ENCODE measurements at regions not wholly inside any gene's neighbourhood (a gene's known extent, or its start where the extent isn't known, plus 50 kb on each side); places are given as distances from the start of the nearest gene placed in this dataset.

GRCh38 chr2:239827523-239827890 lies 197.6 kb downstream of the NDUFA10 start:
- TF ChIP-seq CTCF (conservative IDR thresholded peaks at IDR 0.05; ENCODE audit: low read depth in 2 of 2) (no peak), POLR2AphosphoS5 (IDR thresholded peaks at IDR 0.05; ENCODE audit: low read depth) (no peak), EZH2 (IDR thresholded peaks at IDR 0.05; ENCODE audit: low read depth, unreplicated experiment) (no peak)
